Ishikawa (cell line): ENCODE measurements at regions not wholly inside any gene's neighbourhood (a gene's known extent, or its start where the extent isn't known, plus 50 kb on each side); places are given as distances from the start of the nearest gene placed in this dataset.

Experiments used
- CEBPB ChIP-seq: IDR thresholded peaks from 2 replicates; pipeline ENCODE4 v1.6.1; 2012
- CREB1 ChIP-seq: IDR thresholded peaks from 2 replicates; pipeline ENCODE4 v1.6.1; 2012; ENCODE audit warnings: low read depth
- EP300 ChIP-seq: IDR thresholded peaks from 2 replicates; pipeline ENCODE4 v1.6.1; 2012; ENCODE audit warnings: borderline replicate concordance
- FOXM1 ChIP-seq: IDR thresholded peaks from 2 replicates; pipeline ENCODE4 v1.6.1; 2012; ENCODE audit warnings: low read depth, borderline replicate concordance
- NFIC ChIP-seq: IDR thresholded peaks from 2 replicates; pipeline ENCODE4 v1.6.1; 2012
- RAD21 ChIP-seq: IDR thresholded peaks from 2 replicates; pipeline ENCODE4 v1.6.1; 2012; ENCODE audit warnings: low read depth
- TAF1 ChIP-seq: IDR thresholded peaks from 2 replicates; pipeline ENCODE4 v1.6.1; 2012; ENCODE audit warnings: low read depth, mild to moderate bottlenecking
- YY1 ChIP-seq: IDR thresholded peaks from 2 replicates; pipeline ENCODE4 v1.6.1; 2012; ENCODE audit warnings: low read depth
- ZBTB7A ChIP-seq: IDR thresholded peaks from 2 replicates; pipeline ENCODE4 v1.6.1; 2012; ENCODE audit warnings: low read depth
- TF ChIP-seq, protein P1 (sequence below): IDR thresholded peaks from 2 replicates; pipeline ENCODE4 v1.6.1; 2012; ENCODE audit warnings: low read depth, mild to moderate bottlenecking
- TF ChIP-seq, protein P2 (sequence below): IDR thresholded peaks from 2 replicates; pipeline ENCODE4 v1.6.1; 2012
- TF ChIP-seq, protein P3 (sequence below): IDR thresholded peaks from 2 replicates; pipeline ENCODE4 v1.6.1; 2012

DNA sequence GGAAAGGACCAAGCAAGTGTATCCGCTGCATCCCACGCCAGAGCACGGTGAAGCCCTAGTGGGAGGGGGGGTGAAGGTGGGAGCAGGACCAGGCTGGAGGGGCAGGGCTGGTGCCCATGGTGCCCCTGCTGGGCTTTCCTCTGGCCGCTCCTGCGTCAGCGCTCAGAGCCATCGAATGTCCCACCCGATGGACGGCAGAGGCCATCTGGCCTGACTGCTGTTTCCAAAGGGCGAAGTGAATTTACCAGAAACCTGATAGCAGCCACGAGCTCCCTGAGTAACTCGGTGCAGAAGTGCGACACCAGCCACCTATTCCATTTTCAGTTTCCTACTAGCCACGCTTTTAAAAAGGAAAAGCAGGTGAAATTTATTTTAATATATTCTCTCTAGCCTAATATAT lies 203.6 kb upstream of the CIBAR2 start:
- TF ChIP-seq NFIC (no peak), CEBPB (no peak), CREB1 (no peak), FOXM1 (no peak), RAD21 (no peak), EP300 (no peak), ZBTB7A (no peak), YY1 (no peak), TAF1 (no peak)
- TF ChIP-seq, protein P1, sequence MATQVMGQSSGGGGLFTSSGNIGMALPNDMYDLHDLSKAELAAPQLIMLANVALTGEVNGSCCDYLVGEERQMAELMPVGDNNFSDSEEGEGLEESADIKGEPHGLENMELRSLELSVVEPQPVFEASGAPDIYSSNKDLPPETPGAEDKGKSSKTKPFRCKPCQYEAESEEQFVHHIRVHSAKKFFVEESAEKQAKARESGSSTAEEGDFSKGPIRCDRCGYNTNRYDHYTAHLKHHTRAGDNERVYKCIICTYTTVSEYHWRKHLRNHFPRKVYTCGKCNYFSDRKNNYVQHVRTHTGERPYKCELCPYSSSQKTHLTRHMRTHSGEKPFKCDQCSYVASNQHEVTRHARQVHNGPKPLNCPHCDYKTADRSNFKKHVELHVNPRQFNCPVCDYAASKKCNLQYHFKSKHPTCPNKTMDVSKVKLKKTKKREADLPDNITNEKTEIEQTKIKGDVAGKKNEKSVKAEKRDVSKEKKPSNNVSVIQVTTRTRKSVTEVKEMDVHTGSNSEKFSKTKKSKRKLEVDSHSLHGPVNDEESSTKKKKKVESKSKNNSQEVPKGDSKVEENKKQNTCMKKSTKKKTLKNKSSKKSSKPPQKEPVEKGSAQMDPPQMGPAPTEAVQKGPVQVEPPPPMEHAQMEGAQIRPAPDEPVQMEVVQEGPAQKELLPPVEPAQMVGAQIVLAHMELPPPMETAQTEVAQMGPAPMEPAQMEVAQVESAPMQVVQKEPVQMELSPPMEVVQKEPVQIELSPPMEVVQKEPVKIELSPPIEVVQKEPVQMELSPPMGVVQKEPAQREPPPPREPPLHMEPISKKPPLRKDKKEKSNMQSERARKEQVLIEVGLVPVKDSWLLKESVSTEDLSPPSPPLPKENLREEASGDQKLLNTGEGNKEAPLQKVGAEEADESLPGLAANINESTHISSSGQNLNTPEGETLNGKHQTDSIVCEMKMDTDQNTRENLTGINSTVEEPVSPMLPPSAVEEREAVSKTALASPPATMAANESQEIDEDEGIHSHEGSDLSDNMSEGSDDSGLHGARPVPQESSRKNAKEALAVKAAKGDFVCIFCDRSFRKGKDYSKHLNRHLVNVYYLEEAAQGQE, result no peak
- TF ChIP-seq, protein P2, sequence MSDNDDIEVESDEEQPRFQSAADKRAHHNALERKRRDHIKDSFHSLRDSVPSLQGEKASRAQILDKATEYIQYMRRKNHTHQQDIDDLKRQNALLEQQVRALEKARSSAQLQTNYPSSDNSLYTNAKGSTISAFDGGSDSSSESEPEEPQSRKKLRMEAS, result no peak
- TF ChIP-seq, protein P3, sequence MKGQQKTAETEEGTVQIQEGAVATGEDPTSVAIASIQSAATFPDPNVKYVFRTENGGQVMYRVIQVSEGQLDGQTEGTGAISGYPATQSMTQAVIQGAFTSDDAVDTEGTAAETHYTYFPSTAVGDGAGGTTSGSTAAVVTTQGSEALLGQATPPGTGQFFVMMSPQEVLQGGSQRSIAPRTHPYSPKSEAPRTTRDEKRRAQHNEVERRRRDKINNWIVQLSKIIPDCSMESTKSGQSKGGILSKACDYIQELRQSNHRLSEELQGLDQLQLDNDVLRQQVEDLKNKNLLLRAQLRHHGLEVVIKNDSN, result no peak
